HUDEP-2 (cell line): ENCODE measurements at regions not wholly inside any gene's neighbourhood (a gene's known extent, or its start where the extent isn't known, plus 50 kb on each side); places are given as distances from the start of the nearest gene placed in this dataset.
A peak's percentile ranks its signal among the peaks of the same experiment; 100 is the strongest.
"Not testable (repeated sequence)": the region's sequence is repeated elsewhere in the genome, so short reads cannot be mapped to it uniquely, and the experiment has no call there.

ENCODE experiments used
- DNase-seq, 76 experiments: peaks; one replicate each; lab custom pipeline; 2025; ENCODE audit not compliant: unreplicated experiment in 76 of 76; lab: John Stamatoyannopoulos, UW

- DNase-seq: no peak
These were observed 54.5 kb downstream of the IRX5 start for GRCh38 chr16:54985156-54985555.

- no peak for DNase-seq
These were observed 55.0 kb downstream of the IRX5 start for GRCh38 chr16:54985668-54986067.

GRCh38 chr16:54986409-54986808 lies 55.7 kb downstream of the IRX5 start:
- no peak for DNase-seq

- no peak for DNase-seq
These were observed 56.4 kb downstream of the IRX5 start for GRCh38 chr16:54987081-54987480.

GRCh38 chr16:54991525-54991924 lies 60.9 kb downstream of the IRX5 start:
- DNase-seq: no peak

GRCh38 chr16:54991946-54992345 lies 61.3 kb downstream of the IRX5 start:
- not testable (repeated sequence) for DNase-seq

GRCh38 chr16:54993106-54993895 lies 62.6 kb downstream of the IRX5 start:
- DNase-seq: no peak

GRCh38 chr16:54996186-54996585 lies 65.5 kb downstream of the IRX5 start:
- DNase-seq: no peak

GRCh38 chr16:54998834-54999233 lies 68.2 kb downstream of the IRX5 start:
- no peak for DNase-seq

- DNase-seq: no peak
These were observed 68.8 kb downstream of the IRX5 start for GRCh38 chr16:54999481-54999880.

GRCh38 chr16:55000595-55000994 lies 69.9 kb downstream of the IRX5 start:
- peak in 1 of 76 experiments; percentile 0 for DNase-seq

GRCh38 chr16:55001931-55002330 lies 71.3 kb downstream of the IRX5 start:
- no peak for DNase-seq

GRCh38 chr16:55002419-55002818 lies 71.8 kb downstream of the IRX5 start:
- DNase-seq: no peak

GRCh38 chr16:55003306-55003705 lies 72.6 kb downstream of the IRX5 start:
- DNase-seq: no peak

- DNase-seq: no peak
These were observed 73.3 kb downstream of the IRX5 start for GRCh38 chr16:55003916-55004315.

GRCh38 chr16:55007504-55007903 lies 76.8 kb downstream of the IRX5 start:
- no peak for DNase-seq

- DNase-seq: no peak
These were observed 78.3 kb downstream of the IRX5 start for GRCh38 chr16:55008836-55009510.

GRCh38 chr16:55009581-55009980 lies 78.9 kb downstream of the IRX5 start:
- no peak for DNase-seq

- no peak for DNase-seq
These were observed 80.0 kb downstream of the IRX5 start for GRCh38 chr16:55010492-55011160.

- no peak for DNase-seq
These were observed 81.7 kb downstream of the IRX5 start for GRCh38 chr16:55012362-55012761.

GRCh38 chr16:55012793-55013192 lies 82.1 kb downstream of the IRX5 start:
- no peak for DNase-seq

GRCh38 chr16:55014022-55014421 lies 83.4 kb downstream of the IRX5 start:
- DNase-seq: no peak
